OCI-LY7 (cell line): ENCODE measurements at regions not wholly inside any gene's neighbourhood (a gene's known extent, or its start where the extent isn't known, plus 50 kb on each side); places are given as distances from the start of the nearest gene placed in this dataset.

Source experiments
- EZH2phosphoT487 ChIP-seq: fragments of 200-600 bp; sonication (generic); IDR thresholded peaks from 2 replicates; pipeline ENCODE4 v1.6.1; 2018; ENCODE audit warnings: low read depth, borderline replicate concordance, mild to moderate bottlenecking, mixed run types, antibody characterized with exemption, low read length, moderate library complexity, mixed read lengths
- TF ChIP-seq, protein P1 (sequence below): fragments of 200-600 bp; sonication (generic); conservative IDR thresholded peaks from 2 replicates; pipeline ENCODE4 v1.5.1; 2014; ENCODE audit warnings: mild to moderate bottlenecking, antibody characterized with exemption, low read length, moderate library complexity, mixed read lengths

DNA sequence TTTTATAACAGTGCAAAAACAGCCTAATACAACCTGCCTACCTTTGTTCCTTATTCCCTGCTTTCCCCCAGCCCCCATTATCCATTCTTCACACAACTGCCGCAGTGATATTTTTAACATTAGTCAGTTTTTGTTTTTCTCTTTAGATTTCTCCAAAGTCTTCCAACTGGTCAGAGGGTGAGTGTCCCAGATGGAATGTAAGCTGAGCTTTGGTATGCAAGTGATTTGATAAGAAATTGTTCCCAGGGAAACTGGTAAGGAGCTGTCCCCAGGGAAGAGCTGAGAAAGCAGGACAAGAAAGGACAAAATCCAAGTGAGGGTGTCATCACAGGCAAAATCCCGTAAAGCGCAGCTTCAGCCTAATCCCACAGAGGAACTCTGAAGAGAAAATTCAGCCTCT, 475.5 kb upstream of the ADGRL3 start:
- TF ChIP-seq, protein P1, sequence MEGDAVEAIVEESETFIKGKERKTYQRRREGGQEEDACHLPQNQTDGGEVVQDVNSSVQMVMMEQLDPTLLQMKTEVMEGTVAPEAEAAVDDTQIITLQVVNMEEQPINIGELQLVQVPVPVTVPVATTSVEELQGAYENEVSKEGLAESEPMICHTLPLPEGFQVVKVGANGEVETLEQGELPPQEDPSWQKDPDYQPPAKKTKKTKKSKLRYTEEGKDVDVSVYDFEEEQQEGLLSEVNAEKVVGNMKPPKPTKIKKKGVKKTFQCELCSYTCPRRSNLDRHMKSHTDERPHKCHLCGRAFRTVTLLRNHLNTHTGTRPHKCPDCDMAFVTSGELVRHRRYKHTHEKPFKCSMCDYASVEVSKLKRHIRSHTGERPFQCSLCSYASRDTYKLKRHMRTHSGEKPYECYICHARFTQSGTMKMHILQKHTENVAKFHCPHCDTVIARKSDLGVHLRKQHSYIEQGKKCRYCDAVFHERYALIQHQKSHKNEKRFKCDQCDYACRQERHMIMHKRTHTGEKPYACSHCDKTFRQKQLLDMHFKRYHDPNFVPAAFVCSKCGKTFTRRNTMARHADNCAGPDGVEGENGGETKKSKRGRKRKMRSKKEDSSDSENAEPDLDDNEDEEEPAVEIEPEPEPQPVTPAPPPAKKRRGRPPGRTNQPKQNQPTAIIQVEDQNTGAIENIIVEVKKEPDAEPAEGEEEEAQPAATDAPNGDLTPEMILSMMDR = no peak
- TF ChIP-seq EZH2phosphoT487 = no peak
